ENCODE measurements at regions not wholly inside any gene's neighbourhood (a gene's known extent, or its start where the extent isn't known, plus 50 kb on each side); places are given as distances from the start of the nearest gene placed in this dataset.

GRCh38 chr1:5231541-5232315 lies 577.3 kb downstream of the AJAP1 start:
- DNase-seq (ENCODE audit: low read depth): no peak

GRCh38 chr1:5227114-5227513 lies 572.7 kb downstream of the AJAP1 start:
- no peak for DNase-seq (ENCODE audit: low read depth)

GRCh38 chr1:5225707-5226704 lies 571.6 kb downstream of the AJAP1 start:
- no peak for DNase-seq (ENCODE audit: low read depth)

GRCh38 chr1:5223206-5223605 lies 568.8 kb downstream of the AJAP1 start:
- DNase-seq (ENCODE audit: low read depth): no peak

GRCh38 chr1:5222626-5223025 lies 568.2 kb downstream of the AJAP1 start:
- DNase-seq (ENCODE audit: low read depth): no peak

GRCh38 chr1:5221451-5221850 lies 567.0 kb downstream of the AJAP1 start:
- no peak for DNase-seq (ENCODE audit: low read depth)

GRCh38 chr1:5220821-5221220 lies 566.4 kb downstream of the AJAP1 start:
- no peak for DNase-seq (ENCODE audit: low read depth)

GRCh38 chr1:5220421-5220820 lies 566.0 kb downstream of the AJAP1 start:
- DNase-seq (ENCODE audit: low read depth): no peak

- no peak for DNase-seq (ENCODE audit: low read depth)
Observed at GRCh38 chr1:5200006-5200405, 545.6 kb downstream of the AJAP1 start.

GRCh38 chr1:5198328-5198727 lies 543.9 kb downstream of the AJAP1 start:
- no peak for DNase-seq (ENCODE audit: low read depth)

GRCh38 chr1:5191470-5191869 lies 537.1 kb downstream of the AJAP1 start:
- no peak for DNase-seq (ENCODE audit: low read depth)

- DNase-seq (ENCODE audit: low read depth): no peak
Observed at GRCh38 chr1:5189384-5189783, 535.0 kb downstream of the AJAP1 start.

- DNase-seq (ENCODE audit: low read depth): no peak
Observed at GRCh38 chr1:5165762-5166161, 511.4 kb downstream of the AJAP1 start.

- no peak for DNase-seq (ENCODE audit: low read depth)
Observed at GRCh38 chr1:5164158-5164557, 509.7 kb downstream of the AJAP1 start.

- no peak for DNase-seq (ENCODE audit: low read depth)
Observed at GRCh38 chr1:5161372-5161771, 507.0 kb downstream of the AJAP1 start.

GRCh38 chr1:5157175-5157574 lies 502.8 kb downstream of the AJAP1 start:
- DNase-seq (ENCODE audit: low read depth): no peak

GRCh38 chr1:5156416-5157120 lies 502.2 kb downstream of the AJAP1 start:
- DNase-seq (ENCODE audit: low read depth): no peak

GRCh38 chr1:5151511-5151910 lies 497.1 kb downstream of the AJAP1 start:
- DNase-seq (ENCODE audit: low read depth): no peak

- no peak for DNase-seq (ENCODE audit: low read depth)
Observed at GRCh38 chr1:5150191-5150590, 495.8 kb downstream of the AJAP1 start.

GRCh38 chr1:5147806-5148205 lies 493.4 kb downstream of the AJAP1 start:
- DNase-seq (ENCODE audit: low read depth): no peak

- DNase-seq (ENCODE audit: low read depth): no peak
Observed at GRCh38 chr1:5142389-5142788, 488.0 kb downstream of the AJAP1 start.

- DNase-seq (ENCODE audit: low read depth): no peak
Observed at GRCh38 chr1:5141750-5142149, 487.3 kb downstream of the AJAP1 start.
